Thyroid gland (tissue), 4 donors: ENCODE measurements at regions not wholly inside any gene's neighbourhood (a gene's known extent, or its start where the extent isn't known, plus 50 kb on each side); places are given as distances from the start of the nearest gene placed in this dataset.

Source experiments
- DNase-seq, 2 donors: peaks; one replicate each; pipeline ENCODE4 v3.0.0-alpha.2; 2019
- H3K27ac ChIP-seq, 3 donors: fragments of 200-600 bp; sonication (generic); 1 replicate in 2 of 3; 2 replicates in 1 of 3; pipeline ENCODE4 v1.5.1; 2016 to 2019; ENCODE audit warnings: mild to moderate bottlenecking in 1 of 3, moderate library complexity in 1 of 3
- H3K27me3 ChIP-seq: fragments of 200-600 bp; sonication (generic); one replicate; pipeline ENCODE4 v1.5.1; 2019
- H3K36me3 ChIP-seq, 2 donors: fragments of 200-600 bp; sonication (generic); one replicate each; pipeline ENCODE4 v1.5.1; 2016 to 2019
- H3K4me1 ChIP-seq, 2 donors: fragments of 200-600 bp; sonication (generic); one replicate each; pipeline ENCODE4 v1.5.1; 2017 to 2019
- H3K4me3 ChIP-seq, 3 donors: fragments of 200-600 bp; sonication (generic); replicated peaks in 1 of 3; 1 replicate in 2 of 3; 2 replicates in 1 of 3; pipeline ENCODE4 v1.5.1; 2016; ENCODE audit warnings: mild to moderate bottlenecking in 1 of 3
- H3K9me3 ChIP-seq: fragments of 200-600 bp; sonication (generic); one replicate; pipeline ENCODE4 v1.5.1; 2017
- POLR2A ChIP-seq, 2 donors: fragments of 450-650 bp; IDR thresholded peaks; one replicate each; pipeline ENCODE4 v1.6.1; 2017; ENCODE audit warnings: antibody characterized with exemption in 2 of 2, mild to moderate bottlenecking in 2 of 2, moderate library complexity in 1 of 2
- WGBS, 2 donors: methylation state at CpG; one replicate each; pipeline ENCODE4 v1.1.5; 2017; 5-methylcytosine and 5-hydroxymethylcytosine counted together
- intact Hi-C: fragments of 100-400 bp; cut with DNase I; formaldehyde crosslinking; loops from one replicate; pipeline ENCODE4 v1.15.1; 2023
- TF ChIP-seq, protein P1 (sequence below), 6 experiments: fragments of 200-600 bp in 3 of 6; fragments of 450-650 bp in 3 of 6; sonication (generic) in 3 of 6; IDR thresholded peaks; one replicate each; pipeline ENCODE4 v1.5.1; 2016 to 2019; ENCODE audit warnings: antibody characterized with exemption in 6 of 6, mild to moderate bottlenecking in 2 of 6, inconsistent platforms in 1 of 6, moderate library complexity in 1 of 6

DNA sequence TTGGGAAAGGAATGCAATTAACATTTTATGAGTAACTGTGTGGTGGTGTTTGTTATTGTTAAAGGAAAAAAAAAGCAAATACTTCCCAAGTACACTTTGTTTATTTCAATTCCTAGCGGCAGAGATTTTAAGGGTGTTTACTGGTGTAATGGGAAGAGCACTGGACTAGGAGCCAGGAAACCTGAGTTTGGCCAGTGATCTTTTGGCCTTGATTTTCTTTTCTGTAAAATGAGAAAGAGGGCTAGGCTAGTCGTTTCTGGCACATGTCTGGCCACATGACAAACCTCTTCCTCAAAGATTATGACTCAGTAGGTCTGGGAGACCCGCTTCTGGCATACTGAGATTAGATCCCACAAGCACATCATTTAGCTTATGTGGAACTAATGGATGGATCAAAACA lies 428.1 kb upstream of the NOX3 start:
- 37 to 44% methylated on average over 3 of the region's 3 CpGs for WGBS, 2 donors
- Histone ChIP-seq H3K27ac (peak overlapping the region; percentile 4 to 79 (median 48)), H3K9me3 (no peaks in the 10 kb centered on the region), H3K27me3 (no peaks in the 10 kb centered on the region), H3K4me3 (no peak overlapping the region), H3K36me3 (no peaks in the 10 kb centered on the region), H3K4me1 (peaks cover 22 to 29% of the 10 kb centered on the region in 2 donors)
- TF ChIP-seq, protein P1, sequence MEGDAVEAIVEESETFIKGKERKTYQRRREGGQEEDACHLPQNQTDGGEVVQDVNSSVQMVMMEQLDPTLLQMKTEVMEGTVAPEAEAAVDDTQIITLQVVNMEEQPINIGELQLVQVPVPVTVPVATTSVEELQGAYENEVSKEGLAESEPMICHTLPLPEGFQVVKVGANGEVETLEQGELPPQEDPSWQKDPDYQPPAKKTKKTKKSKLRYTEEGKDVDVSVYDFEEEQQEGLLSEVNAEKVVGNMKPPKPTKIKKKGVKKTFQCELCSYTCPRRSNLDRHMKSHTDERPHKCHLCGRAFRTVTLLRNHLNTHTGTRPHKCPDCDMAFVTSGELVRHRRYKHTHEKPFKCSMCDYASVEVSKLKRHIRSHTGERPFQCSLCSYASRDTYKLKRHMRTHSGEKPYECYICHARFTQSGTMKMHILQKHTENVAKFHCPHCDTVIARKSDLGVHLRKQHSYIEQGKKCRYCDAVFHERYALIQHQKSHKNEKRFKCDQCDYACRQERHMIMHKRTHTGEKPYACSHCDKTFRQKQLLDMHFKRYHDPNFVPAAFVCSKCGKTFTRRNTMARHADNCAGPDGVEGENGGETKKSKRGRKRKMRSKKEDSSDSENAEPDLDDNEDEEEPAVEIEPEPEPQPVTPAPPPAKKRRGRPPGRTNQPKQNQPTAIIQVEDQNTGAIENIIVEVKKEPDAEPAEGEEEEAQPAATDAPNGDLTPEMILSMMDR (IDR thresholded peaks at IDR 0.05): no peak
- DNase-seq: no peak
- intact Hi-C loops: no loop called here

DNA sequence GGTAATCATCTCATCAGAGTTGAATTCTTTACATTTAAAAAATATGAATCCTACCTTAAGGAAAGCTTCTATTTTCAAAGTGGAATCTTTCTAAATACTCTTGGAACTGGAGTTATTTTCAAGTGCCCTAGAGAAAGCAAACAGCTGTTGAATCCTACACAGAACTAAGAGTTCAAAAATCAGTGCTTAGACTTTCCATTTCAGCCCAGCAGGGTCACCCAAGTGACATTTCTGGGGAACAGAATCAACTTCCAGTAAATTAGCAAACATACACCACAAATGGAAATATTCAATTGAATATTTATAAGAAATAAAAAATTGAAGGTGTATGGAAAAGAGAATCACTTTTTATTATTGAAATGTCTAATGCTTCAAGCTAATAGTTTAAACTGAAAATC lies 427.7 kb upstream of the NOX3 start:
- Histone ChIP-seq H3K27ac (peak overlapping the region; percentile 48 to 79 (median 52)), H3K36me3 (no peaks in the 10 kb centered on the region), H3K4me3 (no peak overlapping the region), H3K4me1 (peaks cover 22 to 29% of the 10 kb centered on the region in 2 donors), H3K9me3 (no peaks in the 10 kb centered on the region), H3K27me3 (no peaks in the 10 kb centered on the region)
- intact Hi-C loops: no loop called here
- DNase-seq: peak; percentile 21 to 23
- no peak for TF ChIP-seq POLR2A (IDR thresholded peaks at IDR 0.05)
- TF ChIP-seq, protein P1 (IDR thresholded peaks at IDR 0.05): peak in 4 of 6 experiments; percentile 32 to 41 (median 36)

- Histone ChIP-seq H3K27ac (peak overlapping the region; percentile 48 to 79 (median 52)), H3K9me3 (no peaks in the 10 kb centered on the region), H3K27me3 (no peaks in the 10 kb centered on the region), H3K4me1 (peaks cover 22 to 29% of the 10 kb centered on the region in 2 donors), H3K36me3 (no peaks in the 10 kb centered on the region), H3K4me3 (no peak overlapping the region)
- TF ChIP-seq, protein P1 (IDR thresholded peaks at IDR 0.05): no peak
- no peak for TF ChIP-seq POLR2A (IDR thresholded peaks at IDR 0.05)
- WGBS, 2 donors: 62 to 67% methylated on average over 4 of the region's 4 CpGs
- no peak for DNase-seq
- intact Hi-C loops: no loop called here
Observed at GRCh38 chr6:155882527-155883333, 427.1 kb upstream of the NOX3 start.

DNA sequence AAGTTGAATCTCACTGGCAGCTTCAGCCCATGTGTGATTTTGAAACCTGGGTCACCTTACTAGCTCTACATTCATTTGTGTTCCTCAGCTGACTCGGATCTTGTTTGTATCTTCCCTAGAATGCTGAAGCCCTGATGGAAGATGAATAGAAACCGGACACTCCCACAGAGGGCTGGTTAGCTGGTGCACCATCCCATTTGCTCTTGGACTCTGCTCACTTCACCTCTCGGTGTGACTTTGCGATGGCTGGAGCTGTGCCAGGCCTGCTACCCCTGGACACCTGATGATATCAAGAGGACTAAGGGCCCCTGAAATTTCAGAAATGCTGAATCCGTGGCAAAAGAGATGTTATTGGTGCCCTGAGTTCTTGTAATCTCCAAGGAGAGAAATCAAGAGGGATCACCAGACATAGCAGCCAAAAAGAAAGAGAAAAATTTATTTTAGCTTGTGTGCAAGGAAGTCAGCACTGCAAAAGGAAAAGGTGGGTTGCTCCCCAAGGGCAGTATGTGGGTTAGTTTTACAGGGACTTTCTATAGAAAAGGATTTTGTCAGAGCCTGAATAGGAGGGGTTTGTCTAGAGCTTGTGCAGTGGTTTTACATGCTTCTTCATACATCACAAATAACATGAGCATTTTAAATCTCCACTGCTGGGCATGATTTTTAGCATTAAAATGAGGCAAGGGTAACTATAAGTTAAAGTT lies 426.3 kb upstream of the NOX3 start:
- Histone ChIP-seq H3K27me3 (no peaks in the 10 kb centered on the region), H3K27ac (peak overlapping the region in 2 of 3 donors; percentile 48 to 79), H3K4me1 (peaks cover 22 to 29% of the 10 kb centered on the region in 2 donors), H3K4me3 (no peak overlapping the region), H3K9me3 (no peaks in the 10 kb centered on the region), H3K36me3 (no peaks in the 10 kb centered on the region)
- intact Hi-C loops: no loop called here
- 66 to 75% methylated on average over 5 of the region's 5 CpGs for WGBS, 2 donors
- DNase-seq: peak; percentile 18 to 21
- TF ChIP-seq, protein P1 (IDR thresholded peaks at IDR 0.05): no peak
- TF ChIP-seq POLR2A (IDR thresholded peaks at IDR 0.05): no peak

GRCh38 chr6:155880900-155881299 lies 425.3 kb upstream of the NOX3 start:
- H3K27ac ChIP-seq: no peak overlapping the region
- intact Hi-C loops: no loop called here

More at GRCh38 chr6:155880900-155881299, 425.3 kb upstream of the NOX3 start:
- TF ChIP-seq, protein P1 (IDR thresholded peaks at IDR 0.05): no peak
- TF ChIP-seq POLR2A (IDR thresholded peaks at IDR 0.05): no peak
- no peak overlapping the region for H3K4me3 ChIP-seq
- no peaks in the 10 kb centered on the region for H3K9me3 ChIP-seq
- 73 to 79% methylated on average over 3 of the region's 3 CpGs for WGBS, 2 donors
- no peaks in the 10 kb centered on the region for H3K27me3 ChIP-seq
- DNase-seq: no peak
- H3K36me3 ChIP-seq: no peaks in the 10 kb centered on the region
- H3K4me1 ChIP-seq: peaks cover 22 to 29% of the 10 kb centered on the region in 2 donors
